ENCODE measurements at regions not wholly inside any gene's neighbourhood (a gene's known extent, or its start where the extent isn't known, plus 50 kb on each side); places are given as distances from the start of the nearest gene placed in this dataset.
"Not testable (repeated sequence)": the region's sequence is repeated elsewhere in the genome, so short reads cannot be mapped to it uniquely, and the experiment has no call there.

- Mint-ChIP-seq H3K9me3 (no peaks in the 10 kb centered on the region), H3K4me1 (peaks cover 15% of the 10 kb centered on the region)
- H3K36me3 ChIP-seq, result no peaks in the 10 kb centered on the region
These were observed 1824.4 kb downstream of the ARAP2 start for GRCh38 chr4:34419871-34420270.

GRCh38 chr4:34422472-34423175, 1821.7 kb downstream of the ARAP2 start:
- Mint-ChIP-seq H3K4me3 (no peak overlapping the region), H3K36me3 (no peaks in the 10 kb centered on the region), H3K27me3 (ENCODE audit: insufficient read depth, low read depth) (no peaks in the 10 kb centered on the region), H3K4me1 (peaks cover 15% of the 10 kb centered on the region), H3K9me3 (no peaks in the 10 kb centered on the region), H3K27ac (no peak overlapping the region)
- DNase-seq (ENCODE audit: low spot score), result peak; percentile 2
- no peak overlapping the region for H3K4me2 ChIP-seq
- H3K9ac ChIP-seq, result no peak overlapping the region
- no peaks in the 10 kb centered on the region for H3K4me1 ChIP-seq
- peak; percentile 8 for TF ChIP-seq CTCF (IDR thresholded peaks at IDR 0.05)
- no peak for TF ChIP-seq EZH2phosphoT487 (IDR thresholded peaks at IDR 0.05)
- no peak overlapping the region for H3K27ac ChIP-seq
- H3K79me2 ChIP-seq (ENCODE audit: low read depth), result no peaks in the 10 kb centered on the region
- no peaks in the 10 kb centered on the region for H3K27me3 ChIP-seq
- no peak overlapping the region for H2AFZ ChIP-seq (replicated peaks)
- H3K9me3 ChIP-seq (ENCODE audit: low read depth), result no peaks in the 10 kb centered on the region
- H4K20me1 ChIP-seq (ENCODE audit: low read depth), result no peaks in the 10 kb centered on the region
- no peaks in the 10 kb centered on the region for H3F3A ChIP-seq (ENCODE audit: low read depth)
- no peaks in the 10 kb centered on the region for H3K36me3 ChIP-seq
- H3K4me3 ChIP-seq, result no peak overlapping the region

More at GRCh38 chr4:34419871-34420270, 1824.4 kb downstream of the ARAP2 start:
- Mint-ChIP-seq H3K27ac (no peak overlapping the region), H3K4me3 (no peak overlapping the region), H3K36me3 (no peaks in the 10 kb centered on the region), H3K27me3 (ENCODE audit: insufficient read depth, low read depth) (no peaks in the 10 kb centered on the region)
- no peak overlapping the region for H3K4me2 ChIP-seq
- H2AFZ ChIP-seq (replicated peaks), result no peak overlapping the region
- H3K4me3 ChIP-seq, result no peak overlapping the region
- H3F3A ChIP-seq (ENCODE audit: low read depth), result no peaks in the 10 kb centered on the region
- no peak for TF ChIP-seq EZH2 (IDR thresholded peaks at IDR 0.05)
- no peak overlapping the region for H3K9ac ChIP-seq
- H4K20me1 ChIP-seq (ENCODE audit: low read depth), result no peaks in the 10 kb centered on the region
- H3K4me1 ChIP-seq, result no peaks in the 10 kb centered on the region
- H3K27ac ChIP-seq, result no peak overlapping the region
- H3K9me3 ChIP-seq (ENCODE audit: low read depth), result no peaks in the 10 kb centered on the region
- no peaks in the 10 kb centered on the region for H3K27me3 ChIP-seq
- no peaks in the 10 kb centered on the region for H3K79me2 ChIP-seq (ENCODE audit: low read depth)
- no peak for DNase-seq (ENCODE audit: low spot score)

DNA sequence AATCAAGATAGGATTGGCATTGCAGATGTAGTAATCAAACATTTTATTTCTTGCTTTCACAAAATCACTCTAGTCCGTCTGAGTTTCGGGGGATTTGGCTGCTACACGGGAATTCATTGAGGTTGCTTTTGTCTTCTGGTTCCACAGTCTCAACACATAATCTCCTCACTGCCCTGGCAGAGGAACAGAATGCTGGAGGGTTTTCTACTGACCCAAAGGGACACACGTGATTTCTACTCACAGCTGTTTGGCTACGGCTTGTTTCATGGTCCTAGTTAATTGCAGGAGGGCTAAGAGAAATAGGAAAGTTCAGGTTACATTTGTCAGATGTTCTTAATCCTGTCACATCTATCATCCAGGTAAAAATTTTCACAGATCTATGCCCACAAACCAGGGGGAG, 1811.6 kb downstream of the ARAP2 start:
- peak overlapping the region; percentile 57 for H2AFZ ChIP-seq (replicated peaks)
- H3K4me2 ChIP-seq, result no peak overlapping the region
- no peak overlapping the region for H3K4me3 ChIP-seq
- Mint-ChIP-seq H3K27me3 (ENCODE audit: insufficient read depth, low read depth) (no peaks in the 10 kb centered on the region), H3K4me3 (no peak overlapping the region), H3K9me3 (no peaks in the 10 kb centered on the region), H3K4me1 (peaks cover 7% of the 10 kb centered on the region), H3K27ac (no peak overlapping the region), H3K36me3 (no peaks in the 10 kb centered on the region)
- no peak overlapping the region for H3K27ac ChIP-seq
- TF ChIP-seq CTCF (IDR thresholded peaks at IDR 0.05), result no peak
- TF ChIP-seq EZH2 (IDR thresholded peaks at IDR 0.05), result no peak
- no peak for TF ChIP-seq EZH2phosphoT487 (IDR thresholded peaks at IDR 0.05)
- no peaks in the 10 kb centered on the region for H3K79me2 ChIP-seq (ENCODE audit: low read depth)
- H4K20me1 ChIP-seq (ENCODE audit: low read depth), result no peaks in the 10 kb centered on the region
- H3K27me3 ChIP-seq, result no peaks in the 10 kb centered on the region
- H3K4me1 ChIP-seq, result no peaks in the 10 kb centered on the region
- H3K36me3 ChIP-seq, result no peaks in the 10 kb centered on the region
- peak; percentile 4 for DNase-seq (ENCODE audit: low spot score)
- no peaks in the 10 kb centered on the region for H3F3A ChIP-seq (ENCODE audit: low read depth)
- H3K9me3 ChIP-seq (ENCODE audit: low read depth), result no peaks in the 10 kb centered on the region
- H3K9ac ChIP-seq, result no peak overlapping the region

DNA sequence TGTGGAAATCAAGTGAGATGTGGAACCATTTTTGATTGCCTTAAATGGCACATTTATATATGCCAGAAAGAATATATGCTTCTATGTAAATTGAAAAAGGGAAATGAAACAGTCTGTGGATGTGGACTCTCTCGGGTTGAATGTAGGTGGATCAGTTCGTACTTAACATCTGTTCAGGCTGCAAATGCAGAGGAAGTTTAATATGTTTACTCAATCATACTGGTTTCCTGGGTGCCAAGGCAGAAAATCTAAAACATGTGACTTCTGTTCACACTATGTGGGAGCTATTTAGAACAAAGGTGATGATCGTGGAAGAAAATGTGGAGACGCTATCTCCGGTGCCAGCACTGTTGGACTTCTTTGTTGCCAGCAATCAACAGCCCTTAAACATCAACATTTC, 1809.9 kb downstream of the ARAP2 start:
- not testable (repeated sequence) for H3K4me3 ChIP-seq; H3F3A ChIP-seq (ENCODE audit: low read depth); DNase-seq (ENCODE audit: low spot score); H3K9me3 ChIP-seq (ENCODE audit: low read depth); H3K9ac ChIP-seq; H3K27me3 Mint-ChIP-seq (ENCODE audit: insufficient read depth, low read depth); H3K79me2 ChIP-seq (ENCODE audit: low read depth); H3K27me3 ChIP-seq; H4K20me1 ChIP-seq (ENCODE audit: low read depth); H3K27ac Mint-ChIP-seq; H3K36me3 ChIP-seq; H3K9me3 Mint-ChIP-seq; H3K4me1 ChIP-seq; H3K4me2 ChIP-seq; H3K36me3 Mint-ChIP-seq; H3K27ac ChIP-seq; H3K4me1 Mint-ChIP-seq; H3K4me3 Mint-ChIP-seq
- H2AFZ ChIP-seq (replicated peaks), result peak overlapping the region; percentile 61

All from neural progenitor cell (in vitro differentiated cells).